ENCODE measurements at regions not wholly inside any gene's neighbourhood (a gene's known extent, or its start where the extent isn't known, plus 50 kb on each side); places are given as distances from the start of the nearest gene placed in this dataset.

GRCh38 chr2:155035308-155035707, 336.8 kb downstream of the KCNJ3 start:
- Histone ChIP-seq H3K4me3 (ENCODE audit: severe bottlenecking) (no peak overlapping the region), H3K36me3 (ENCODE audit: low read depth) (no peaks in the 10 kb centered on the region), H3K27me3 (ENCODE audit: insufficient read depth, poor library complexity, severe bottlenecking) (no peaks in the 10 kb centered on the region), H3K27ac (ENCODE audit: poor library complexity, severe bottlenecking) (no peak overlapping the region), H3K9me3 (ENCODE audit: severe bottlenecking) (no peaks in the 10 kb centered on the region), H3K4me1 (ENCODE audit: insufficient read depth, poor library complexity, severe bottlenecking) (no peaks in the 10 kb centered on the region)
- no peak for ATAC-seq (ENCODE audit: low read depth)
- no peak for TF ChIP-seq CTCF (IDR thresholded peaks at IDR 0.05; ENCODE audit: poor library complexity, severe bottlenecking)
- no peak for DNase-seq (ENCODE audit: low spot score)

- ATAC-seq (ENCODE audit: low read depth), result no peak
- DNase-seq (ENCODE audit: low spot score), result no peak
Measured at GRCh38 chr2:155033652-155034051, 335.2 kb downstream of the KCNJ3 start.

GRCh38 chr2:155030296-155030695, 331.8 kb downstream of the KCNJ3 start:
- Histone ChIP-seq H3K36me3 (ENCODE audit: low read depth) (no peaks in the 10 kb centered on the region), H3K27me3 (ENCODE audit: insufficient read depth, poor library complexity, severe bottlenecking) (no peaks in the 10 kb centered on the region), H3K4me1 (ENCODE audit: insufficient read depth, poor library complexity, severe bottlenecking) (no peaks in the 10 kb centered on the region), H3K27ac (ENCODE audit: poor library complexity, severe bottlenecking) (no peak overlapping the region), H3K9me3 (ENCODE audit: severe bottlenecking) (no peaks in the 10 kb centered on the region), H3K4me3 (ENCODE audit: severe bottlenecking) (no peak overlapping the region)
- no peak for TF ChIP-seq CTCF (IDR thresholded peaks at IDR 0.05; ENCODE audit: poor library complexity, severe bottlenecking)
- DNase-seq (ENCODE audit: low spot score) (no peak), ATAC-seq (ENCODE audit: low read depth) (no peak)

More at GRCh38 chr2:155033652-155034051, 335.2 kb downstream of the KCNJ3 start:
- no peaks in the 10 kb centered on the region for H3K9me3 ChIP-seq (ENCODE audit: severe bottlenecking)
- no peaks in the 10 kb centered on the region for H3K36me3 ChIP-seq (ENCODE audit: low read depth)
- no peak overlapping the region for H3K4me3 ChIP-seq (ENCODE audit: severe bottlenecking)
- H3K27ac ChIP-seq (ENCODE audit: poor library complexity, severe bottlenecking), result no peak overlapping the region
- H3K27me3 ChIP-seq (ENCODE audit: insufficient read depth, poor library complexity, severe bottlenecking), result no peaks in the 10 kb centered on the region
- no peaks in the 10 kb centered on the region for H3K4me1 ChIP-seq (ENCODE audit: insufficient read depth, poor library complexity, severe bottlenecking)
- TF ChIP-seq CTCF (IDR thresholded peaks at IDR 0.05; ENCODE audit: poor library complexity, severe bottlenecking), result no peak

- Histone ChIP-seq H3K9me3 (ENCODE audit: severe bottlenecking) (no peaks in the 10 kb centered on the region), H3K4me1 (ENCODE audit: insufficient read depth, poor library complexity, severe bottlenecking) (no peaks in the 10 kb centered on the region), H3K36me3 (ENCODE audit: low read depth) (no peaks in the 10 kb centered on the region), H3K4me3 (ENCODE audit: severe bottlenecking) (no peak overlapping the region), H3K27me3 (ENCODE audit: insufficient read depth, poor library complexity, severe bottlenecking) (peaks cover 7% of the 10 kb centered on the region), H3K27ac (ENCODE audit: poor library complexity, severe bottlenecking) (no peak overlapping the region)
- no peak for ATAC-seq (ENCODE audit: low read depth)
- TF ChIP-seq CTCF (IDR thresholded peaks at IDR 0.05; ENCODE audit: poor library complexity, severe bottlenecking), result no peak
- DNase-seq (ENCODE audit: low spot score), result no peak
Measured at GRCh38 chr2:155026651-155027174, 328.2 kb downstream of the KCNJ3 start.

- Histone ChIP-seq H3K27me3 (ENCODE audit: insufficient read depth, poor library complexity, severe bottlenecking) (peaks cover 7% of the 10 kb centered on the region), H3K9me3 (ENCODE audit: severe bottlenecking) (no peaks in the 10 kb centered on the region), H3K27ac (ENCODE audit: poor library complexity, severe bottlenecking) (no peak overlapping the region), H3K4me3 (ENCODE audit: severe bottlenecking) (no peak overlapping the region), H3K4me1 (ENCODE audit: insufficient read depth, poor library complexity, severe bottlenecking) (no peaks in the 10 kb centered on the region), H3K36me3 (ENCODE audit: low read depth) (no peaks in the 10 kb centered on the region)
- no peak for TF ChIP-seq CTCF (IDR thresholded peaks at IDR 0.05; ENCODE audit: poor library complexity, severe bottlenecking)
- no peak for ATAC-seq (ENCODE audit: low read depth)
- DNase-seq (ENCODE audit: low spot score), result no peak
Measured at GRCh38 chr2:155023674-155024073, 325.2 kb downstream of the KCNJ3 start.
